Astrocyte (in vitro differentiated cells and primary cell): ENCODE measurements at regions not wholly inside any gene's neighbourhood (a gene's known extent, or its start where the extent isn't known, plus 50 kb on each side); places are given as distances from the start of the nearest gene placed in this dataset.

ENCODE experiments used
- DNase-seq: peaks from one replicate; pipeline ENCODE4 v3.0.0-alpha.2; 2010; ENCODE audit warnings: low read depth
- FAIRE-seq: peaks from 2 replicates; lab custom pipeline; 2011; peaks lifted over from hg19 to GRCh38; lab: Jason Lieb, UNC
- H2AFZ ChIP-seq: 2 replicates; pipeline ENCODE4 v1.6.0; 2012; ENCODE audit warnings: low read depth, low read length, inconsistent platforms
- H3K27ac ChIP-seq: 2 replicates; pipeline ENCODE4 v1.5.1; 2011; ENCODE audit warnings: low read depth, low read length, inconsistent platforms
- H3K27me3 ChIP-seq: 2 replicates; pipeline ENCODE4 v1.6.0; 2011; ENCODE audit warnings: low read length, inconsistent platforms; ENCODE audit not compliant: insufficient read depth
- H3K36me3 ChIP-seq: 2 replicates; pipeline ENCODE4 v1.5.1; 2011; ENCODE audit warnings: low read length, inconsistent platforms; ENCODE audit not compliant: insufficient read depth
- H3K4me1 ChIP-seq: 2 replicates; pipeline ENCODE4 v1.5.1; 2011; ENCODE audit warnings: low read length, inconsistent platforms; ENCODE audit not compliant: insufficient read depth
- H3K4me2 ChIP-seq: 2 replicates; pipeline ENCODE4 v1.6.0; 2012; ENCODE audit warnings: low read length, inconsistent platforms
- H3K4me3 ChIP-seq: 2 replicates; pipeline ENCODE4 v1.5.1; 2011; ENCODE audit warnings: low read depth, mild to moderate bottlenecking, low read length, inconsistent platforms; ENCODE audit not compliant: insufficient read depth
- H3K79me2 ChIP-seq: 2 replicates; pipeline ENCODE4 v1.6.0; 2012; ENCODE audit warnings: mild to moderate bottlenecking, low read length, inconsistent platforms; ENCODE audit not compliant: insufficient read depth
- H3K9ac ChIP-seq: 2 replicates; pipeline ENCODE4 v1.6.0; 2012; ENCODE audit warnings: mild to moderate bottlenecking, low read length, inconsistent platforms
- H3K9me3 ChIP-seq: 2 replicates; pipeline ENCODE4 v1.5.1; 2012; ENCODE audit warnings: low read depth, mild to moderate bottlenecking, low read length, inconsistent platforms; ENCODE audit not compliant: insufficient read depth
- H4K20me1 ChIP-seq: 2 replicates; pipeline ENCODE4 v1.6.0; 2012; ENCODE audit warnings: low read length, inconsistent platforms; ENCODE audit not compliant: insufficient read depth
- H3K27ac Mint-ChIP-seq: one replicate; pipeline ENCODE4 v1.8.0; 2021; ENCODE audit warnings: mild to moderate bottlenecking, mixed read lengths; ENCODE audit not compliant: unreplicated experiment
- H3K27me3 Mint-ChIP-seq: one replicate; pipeline ENCODE4 v1.8.0; 2021; ENCODE audit warnings: low read depth, mixed read lengths; ENCODE audit not compliant: unreplicated experiment
- H3K36me3 Mint-ChIP-seq: one replicate; pipeline ENCODE4 v1.8.0; 2021; ENCODE audit warnings: low read depth, mixed read lengths; ENCODE audit not compliant: unreplicated experiment
- H3K4me1 Mint-ChIP-seq: one replicate; pipeline ENCODE4 v1.8.0; 2021; ENCODE audit warnings: low read depth, mixed read lengths; ENCODE audit not compliant: unreplicated experiment
- H3K4me3 Mint-ChIP-seq: one replicate; pipeline ENCODE4 v1.8.0; 2021; ENCODE audit warnings: mild to moderate bottlenecking, moderate library complexity, mixed read lengths; ENCODE audit not compliant: unreplicated experiment
- H3K9me3 Mint-ChIP-seq: one replicate; pipeline ENCODE4 v1.8.0; 2021; ENCODE audit warnings: mild to moderate bottlenecking, mixed read lengths; ENCODE audit not compliant: unreplicated experiment
- EZH2 ChIP-seq: IDR thresholded peaks from 2 replicates; pipeline ENCODE4 v1.6.1; 2012; ENCODE audit warnings: mild to moderate bottlenecking, low read length, inconsistent platforms; ENCODE audit not compliant: insufficient read depth
- TF ChIP-seq, protein P1 (sequence below): IDR thresholded peaks from 2 replicates; pipeline ENCODE4 v1.5.1; 2011; ENCODE audit warnings: low read depth, mild to moderate bottlenecking, inconsistent platforms, low read length, moderate library complexity; ENCODE audit not compliant: insufficient read depth

DNA sequence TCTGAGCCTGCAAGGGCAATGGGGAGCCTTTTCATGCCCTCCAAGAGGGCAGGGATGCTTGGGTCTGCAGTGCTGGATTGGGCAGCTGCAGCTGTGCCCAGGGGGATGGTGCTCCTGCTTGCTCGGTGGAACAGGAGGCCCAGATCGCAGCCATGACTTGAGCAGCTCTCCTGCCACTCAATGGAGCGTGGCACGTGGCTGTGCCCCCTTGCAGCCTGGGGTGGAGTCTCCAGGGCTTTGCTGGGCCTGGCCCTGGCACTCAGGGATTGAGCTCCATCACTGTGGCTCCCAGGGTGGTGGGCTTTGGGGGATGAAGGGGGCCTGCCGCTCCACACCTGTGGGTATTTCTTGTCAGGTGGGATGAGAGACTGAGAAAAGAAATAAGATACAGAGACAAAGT lies 53.4 kb upstream of the IBSP start:
- Histone ChIP-seq H3K36me3 (no peaks in the 10 kb centered on the region), H3K9ac (no peak overlapping the region), H2AFZ (no peak overlapping the region), H3K4me3 (no peak overlapping the region), H4K20me1 (no peaks in the 10 kb centered on the region), H3K27ac (no peak overlapping the region), H3K27me3 (no peaks in the 10 kb centered on the region), H3K79me2 (no peaks in the 10 kb centered on the region), H3K4me1 (no peaks in the 10 kb centered on the region), H3K9me3 (no peaks in the 10 kb centered on the region), H3K4me2 (no peak overlapping the region)
- no peaks in the 10 kb centered on the region for H3K36me3 Mint-ChIP-seq
- no peak overlapping the region for H3K27ac Mint-ChIP-seq
- TF ChIP-seq EZH2, result no peak
- TF ChIP-seq, protein P1, sequence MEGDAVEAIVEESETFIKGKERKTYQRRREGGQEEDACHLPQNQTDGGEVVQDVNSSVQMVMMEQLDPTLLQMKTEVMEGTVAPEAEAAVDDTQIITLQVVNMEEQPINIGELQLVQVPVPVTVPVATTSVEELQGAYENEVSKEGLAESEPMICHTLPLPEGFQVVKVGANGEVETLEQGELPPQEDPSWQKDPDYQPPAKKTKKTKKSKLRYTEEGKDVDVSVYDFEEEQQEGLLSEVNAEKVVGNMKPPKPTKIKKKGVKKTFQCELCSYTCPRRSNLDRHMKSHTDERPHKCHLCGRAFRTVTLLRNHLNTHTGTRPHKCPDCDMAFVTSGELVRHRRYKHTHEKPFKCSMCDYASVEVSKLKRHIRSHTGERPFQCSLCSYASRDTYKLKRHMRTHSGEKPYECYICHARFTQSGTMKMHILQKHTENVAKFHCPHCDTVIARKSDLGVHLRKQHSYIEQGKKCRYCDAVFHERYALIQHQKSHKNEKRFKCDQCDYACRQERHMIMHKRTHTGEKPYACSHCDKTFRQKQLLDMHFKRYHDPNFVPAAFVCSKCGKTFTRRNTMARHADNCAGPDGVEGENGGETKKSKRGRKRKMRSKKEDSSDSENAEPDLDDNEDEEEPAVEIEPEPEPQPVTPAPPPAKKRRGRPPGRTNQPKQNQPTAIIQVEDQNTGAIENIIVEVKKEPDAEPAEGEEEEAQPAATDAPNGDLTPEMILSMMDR, result no peak
- no peak overlapping the region for H3K4me3 Mint-ChIP-seq
- peaks cover 1% of the 10 kb centered on the region for H3K9me3 Mint-ChIP-seq
- H3K4me1 Mint-ChIP-seq, result peaks cover 2% of the 10 kb centered on the region
- FAIRE-seq (no peak), DNase-seq (no peak)
- no peaks in the 10 kb centered on the region for H3K27me3 Mint-ChIP-seq
